IMR-90 (cell line): ENCODE measurements at regions not wholly inside any gene's neighbourhood (a gene's known extent, or its start where the extent isn't known, plus 50 kb on each side); places are given as distances from the start of the nearest gene placed in this dataset.

Source experiments
- ATAC-seq: fragments of 200-7000 bp; cut with Tn5 transposase; 2 replicates; pipeline ENCODE4 v1.9.1; 2020; ENCODE audit warnings: low read depth, mild to moderate bottlenecking, moderate library complexity
- BruUV-seq: library from RNA; stranded (reverse); fragments of 400-500 nt; replicated peaks from 2 replicates; lab custom pipeline; 2021; lab: Mats Ljungman, UMichigan
- CTCF ChIA-PET: fragments of 300-600 bp; formaldehyde crosslinking; extraction: SDS; loops from one replicate; lab custom pipeline; 2021; ENCODE audit warnings: antibody characterized with exemption; lab: Yijun Ruan, JAX
- POLR2A ChIA-PET: fragments of 300-600 bp; sonication (Branson Sonifier 250); formaldehyde crosslinking; loops from one replicate; lab custom pipeline; 2022; ENCODE audit warnings: antibody characterized with exemption; ENCODE audit not compliant: unreplicated experiment; lab: Charles Lee
- DNase-seq: peaks from one replicate; pipeline ENCODE4 v3.0.0; 2013
- H2AFZ ChIP-seq: replicated peaks from 2 replicates; pipeline ENCODE3; 2013; ENCODE audit warnings: low read length, mild to moderate bottlenecking; ENCODE audit not compliant: poor library complexity
- H2AK5ac ChIP-seq: 2 replicates; pipeline ENCODE4 v1.6.1; 2013; ENCODE audit warnings: low read depth, low read length, inconsistent platforms
- H2AK9ac ChIP-seq: replicated peaks from 2 replicates; pipeline ENCODE3; 2013; ENCODE audit warnings: mild to moderate bottlenecking, low read depth, low read length, moderate library complexity; ENCODE audit not compliant: poor library complexity
- H2BK120ac ChIP-seq: 2 replicates; pipeline ENCODE4 v1.6.1; 2013; ENCODE audit warnings: low read depth, low read length, inconsistent platforms
- H2BK15ac ChIP-seq: 3 replicates; pipeline ENCODE4 v1.6.1; 2013; ENCODE audit warnings: low read depth, low read length, inconsistent platforms
- H2BK20ac ChIP-seq: 2 replicates; pipeline ENCODE4 v1.6.1; 2013; ENCODE audit warnings: low read depth, mild to moderate bottlenecking, inconsistent platforms, low read length, moderate library complexity
- H2BK5ac ChIP-seq: 2 replicates; pipeline ENCODE4 v1.6.1; 2013; ENCODE audit warnings: mild to moderate bottlenecking, low read depth, low read length, inconsistent platforms; ENCODE audit not compliant: poor library complexity, severe bottlenecking
- H3K14ac ChIP-seq: replicated peaks from 2 replicates; pipeline ENCODE4 v1.6.1; 2013; ENCODE audit warnings: low read depth, low read length, inconsistent platforms
- H3K18ac ChIP-seq: 2 replicates; pipeline ENCODE4 v1.6.1; 2013; ENCODE audit warnings: low read depth, low read length, control low read depth
- H3K23ac ChIP-seq: 2 replicates; pipeline ENCODE4 v1.6.1; 2013; ENCODE audit warnings: low read depth, low read length, inconsistent platforms
- H3K27ac ChIP-seq: 2 replicates; pipeline ENCODE4 v1.5.1; 2013; ENCODE audit warnings: mild to moderate bottlenecking, control low read depth, low read length; ENCODE audit not compliant: insufficient read depth
- H3K27me3 ChIP-seq: 2 replicates; pipeline ENCODE4 v1.6.1; 2013; ENCODE audit warnings: low read length; ENCODE audit not compliant: control insufficient read depth, insufficient read depth
- H3K36me3 ChIP-seq: 2 replicates; pipeline ENCODE4 v1.6.1; 2013; ENCODE audit warnings: low read length, mixed read lengths; ENCODE audit not compliant: control insufficient read depth, insufficient read depth
- H3K4ac ChIP-seq: 2 replicates; pipeline ENCODE4 v1.6.1; 2013; ENCODE audit warnings: low read depth, low read length, inconsistent platforms
- H3K4me1 ChIP-seq: 2 replicates; pipeline ENCODE4 v1.6.1; 2013; ENCODE audit warnings: low read length, mixed read lengths; ENCODE audit not compliant: control insufficient read depth, insufficient read depth
- H3K4me2 ChIP-seq: 2 replicates; pipeline ENCODE4 v1.6.1; 2013; ENCODE audit warnings: low read depth, mild to moderate bottlenecking, control low read depth, low read length, moderate library complexity
- H3K4me3 ChIP-seq: 2 replicates; pipeline ENCODE4 v1.5.1; 2013; ENCODE audit warnings: low read depth, mild to moderate bottlenecking, control low read depth, low read length, moderate library complexity; ENCODE audit not compliant: insufficient read depth
- H3K56ac ChIP-seq: 2 replicates; pipeline ENCODE4 v1.6.1; 2013; ENCODE audit warnings: low read length, inconsistent platforms; ENCODE audit not compliant: insufficient read depth; ENCODE audit errors: extremely low read depth
- H3K79me1 ChIP-seq, 2 experiments: 2 replicates each; pipeline ENCODE4 v1.6.1; 2013; ENCODE audit warnings: low read length in 2 of 2, inconsistent platforms in 1 of 2, low read depth in 1 of 2
- H3K9ac ChIP-seq: 2 replicates; pipeline ENCODE4 v1.6.1; 2013; ENCODE audit warnings: low read depth, low read length, control low read depth
- H3K9me1 ChIP-seq: 2 replicates; pipeline ENCODE4 v1.6.1; 2013; ENCODE audit warnings: low read length, inconsistent platforms; ENCODE audit not compliant: insufficient read depth
- H3K9me3 ChIP-seq: 2 replicates; pipeline ENCODE4 v1.6.1; 2013; ENCODE audit warnings: low read length; ENCODE audit not compliant: control insufficient read depth, insufficient read depth
- H4K20me1 ChIP-seq: 2 replicates; pipeline ENCODE4 v1.6.1; 2013; ENCODE audit warnings: low read length, inconsistent platforms; ENCODE audit not compliant: insufficient read depth
- H4K5ac ChIP-seq: 2 replicates; pipeline ENCODE4 v1.6.1; 2013; ENCODE audit warnings: mild to moderate bottlenecking, low read depth, low read length, control low read depth
- H4K8ac ChIP-seq, 2 experiments: 2 replicates each; pipeline ENCODE4 v1.6.1; 2013; ENCODE audit warnings: low read depth in 2 of 2, low read length in 2 of 2, control low read depth in 1 of 2, inconsistent platforms in 1 of 2
- H4K91ac ChIP-seq: 2 replicates; pipeline ENCODE4 v1.6.1; 2013; ENCODE audit warnings: low read depth, low read length, inconsistent platforms; ENCODE audit not compliant: insufficient read depth
- BHLHE40 ChIP-seq: fragments of 150-350 bp; IDR thresholded peaks from 2 replicates; pipeline ENCODE4 v1.6.1; 2016; ENCODE audit warnings: mild to moderate bottlenecking, low read depth, low read length
- CEBPB ChIP-seq: IDR thresholded peaks from 2 replicates; pipeline ENCODE4 v1.6.1; 2012; ENCODE audit warnings: low read depth, low read length, improper control_type of control experiment
- CHD1 ChIP-seq: IDR thresholded peaks from 2 replicates; pipeline ENCODE4 v1.6.1; 2012; ENCODE audit warnings: low read depth, low read length, improper control_type of control experiment
- FOS ChIP-seq: fragments of 150-350 bp; IDR thresholded peaks from 2 replicates; pipeline ENCODE4 v1.6.1; 2016; ENCODE audit warnings: low read depth, low read length
- MAFK ChIP-seq: IDR thresholded peaks from 2 replicates; pipeline ENCODE4 v1.6.1; 2012; ENCODE audit warnings: low read depth, low read length, improper control_type of control experiment
- MAZ ChIP-seq: IDR thresholded peaks from 2 replicates; pipeline ENCODE4 v1.6.1; 2012; ENCODE audit warnings: low read depth, mild to moderate bottlenecking, low read length, improper control_type of control experiment, moderate library complexity, borderline replicate concordance
- MXI1 ChIP-seq: IDR thresholded peaks from 2 replicates; pipeline ENCODE4 v1.6.1; 2012; ENCODE audit warnings: low read depth, mild to moderate bottlenecking, low read length, moderate library complexity, borderline replicate concordance
- NFE2L2 ChIP-seq: fragments of 150-350 bp; IDR thresholded peaks from 2 replicates; pipeline ENCODE4 v1.6.1; 2016; ENCODE audit warnings: low read depth, mild to moderate bottlenecking, low read length
- POLR2A ChIP-seq: IDR thresholded peaks from 2 replicates; pipeline ENCODE4 v1.6.1; 2012; ENCODE audit warnings: mild to moderate bottlenecking, low read depth, low read length
- RAD21 ChIP-seq: IDR thresholded peaks from 2 replicates; pipeline ENCODE4 v1.6.1; 2012; ENCODE audit warnings: low read length, improper control_type of control experiment
- RCOR1 ChIP-seq: IDR thresholded peaks from 2 replicates; pipeline ENCODE4 v1.6.1; 2012; ENCODE audit warnings: mild to moderate bottlenecking, low read length, improper control_type of control experiment; ENCODE audit not compliant: insufficient replicate concordance
- RFX5 ChIP-seq: IDR thresholded peaks from 2 replicates; pipeline ENCODE4 v1.8.0; 2012; ENCODE audit warnings: low read depth, mild to moderate bottlenecking, low read length, moderate library complexity
- SMC3 ChIP-seq: fragments of 150-350 bp; IDR thresholded peaks from 2 replicates; pipeline ENCODE4 v1.6.1; 2016; ENCODE audit warnings: low read depth, mild to moderate bottlenecking, antibody characterized with exemption, low read length, moderate library complexity
- WGBS, 2 experiments: methylation state at CpG; one replicate each; pipeline versions ENCODE4 v1.1.5 to v1.1.7; 2013; ENCODE audit warnings: missing lambda C conversion rate in 2 of 2; ENCODE audit not compliant: insufficient read length in 1 of 2; ENCODE audit errors: extremely low coverage in 2 of 2; 5-methylcytosine and 5-hydroxymethylcytosine counted together
- dilution Hi-C: fragments of 300-500 bp; cut with HindIII; formaldehyde crosslinking; loops from one replicate; pipeline ENCODE4 v1.14.3; 2018; ENCODE audit warnings: low sequenced_read_pairs; ENCODE audit not compliant: unreplicated experiment
- in situ Hi-C: fragments of 300-500 bp; cut with MboI; formaldehyde crosslinking; loops from 3 replicates; pipeline ENCODE4 v1.14.3; 2019; ENCODE audit warnings: low sequenced_read_pairs, inconsistent platforms, mixed read lengths
- intact Hi-C: fragments of 100-400 bp; cut with micrococcal nuclease; formaldehyde crosslinking; loops from 2 replicates; pipeline ENCODE4 v1.10.0; 2022
- TF ChIP-seq, protein P1 (sequence below): fragments of 150-350 bp; IDR thresholded peaks from 2 replicates; pipeline ENCODE4 v1.6.1; 2017; ENCODE audit warnings: mild to moderate bottlenecking, antibody characterized with exemption, low read length, low read depth
- TF ChIP-seq, protein P2 (sequence below): conservative IDR thresholded peaks from 2 replicates; pipeline ENCODE4 v1.5.1; 2012; ENCODE audit warnings: mild to moderate bottlenecking, low read depth, low read length, improper control_type of control experiment
- TF ChIP-seq, protein P3 (sequence below): fragments of 150-350 bp; IDR thresholded peaks from 2 replicates; pipeline ENCODE4 v1.6.1; 2016; ENCODE audit warnings: low read depth, mild to moderate bottlenecking, low read length, moderate library complexity, borderline replicate concordance

DNA sequence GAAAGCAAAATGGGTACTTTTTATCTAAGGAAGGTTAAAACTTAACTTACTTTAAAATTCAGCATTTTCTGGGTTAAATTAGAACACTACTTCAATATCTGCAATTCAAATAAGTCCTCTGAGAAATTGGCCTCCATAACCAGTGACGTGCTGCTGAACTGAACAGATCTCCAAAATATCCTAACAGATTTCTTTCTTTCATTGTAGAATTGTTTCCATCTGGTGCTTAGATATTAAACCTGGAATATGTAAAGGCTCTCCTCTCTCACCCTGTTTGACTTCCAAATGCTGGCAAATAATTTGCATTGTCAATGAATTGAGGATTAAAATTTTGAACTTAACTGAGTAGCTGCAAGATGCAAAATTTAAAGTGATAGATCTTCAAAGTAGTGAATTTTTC, 316.9 kb upstream of the CXADR start:
- no peak overlapping the region for H3K27ac ChIP-seq

More for the DNA sequence above, 316.9 kb upstream of the CXADR start:
- DNase-seq (no peak), ATAC-seq (no peak)
- no peaks in the 10 kb centered on the region for H4K20me1 ChIP-seq
- no peak overlapping the region for H4K8ac ChIP-seq
- no CpG with 5 or more reads among the region's 1 CpG for WGBS, 2 experiments
- no peaks in the 10 kb centered on the region for H3K27me3 ChIP-seq
- no peak overlapping the region for H2AK5ac ChIP-seq
- TF ChIP-seq RFX5 (no peak), CHD1 (no peak), NFE2L2 (no peak), SMC3 (no peak), POLR2A (no peak), MXI1 (no peak), BHLHE40 (no peak), FOS (no peak), MAFK (no peak), CEBPB (no peak), MAZ (no peak), RAD21 (no peak), RCOR1 (no peak)
- TF ChIP-seq, protein P1, sequence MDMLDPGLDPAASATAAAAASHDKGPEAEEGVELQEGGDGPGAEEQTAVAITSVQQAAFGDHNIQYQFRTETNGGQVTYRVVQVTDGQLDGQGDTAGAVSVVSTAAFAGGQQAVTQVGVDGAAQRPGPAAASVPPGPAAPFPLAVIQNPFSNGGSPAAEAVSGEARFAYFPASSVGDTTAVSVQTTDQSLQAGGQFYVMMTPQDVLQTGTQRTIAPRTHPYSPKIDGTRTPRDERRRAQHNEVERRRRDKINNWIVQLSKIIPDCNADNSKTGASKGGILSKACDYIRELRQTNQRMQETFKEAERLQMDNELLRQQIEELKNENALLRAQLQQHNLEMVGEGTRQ, result no peak
- TF ChIP-seq, protein P2, sequence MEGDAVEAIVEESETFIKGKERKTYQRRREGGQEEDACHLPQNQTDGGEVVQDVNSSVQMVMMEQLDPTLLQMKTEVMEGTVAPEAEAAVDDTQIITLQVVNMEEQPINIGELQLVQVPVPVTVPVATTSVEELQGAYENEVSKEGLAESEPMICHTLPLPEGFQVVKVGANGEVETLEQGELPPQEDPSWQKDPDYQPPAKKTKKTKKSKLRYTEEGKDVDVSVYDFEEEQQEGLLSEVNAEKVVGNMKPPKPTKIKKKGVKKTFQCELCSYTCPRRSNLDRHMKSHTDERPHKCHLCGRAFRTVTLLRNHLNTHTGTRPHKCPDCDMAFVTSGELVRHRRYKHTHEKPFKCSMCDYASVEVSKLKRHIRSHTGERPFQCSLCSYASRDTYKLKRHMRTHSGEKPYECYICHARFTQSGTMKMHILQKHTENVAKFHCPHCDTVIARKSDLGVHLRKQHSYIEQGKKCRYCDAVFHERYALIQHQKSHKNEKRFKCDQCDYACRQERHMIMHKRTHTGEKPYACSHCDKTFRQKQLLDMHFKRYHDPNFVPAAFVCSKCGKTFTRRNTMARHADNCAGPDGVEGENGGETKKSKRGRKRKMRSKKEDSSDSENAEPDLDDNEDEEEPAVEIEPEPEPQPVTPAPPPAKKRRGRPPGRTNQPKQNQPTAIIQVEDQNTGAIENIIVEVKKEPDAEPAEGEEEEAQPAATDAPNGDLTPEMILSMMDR, result no peak
- TF ChIP-seq, protein P3, sequence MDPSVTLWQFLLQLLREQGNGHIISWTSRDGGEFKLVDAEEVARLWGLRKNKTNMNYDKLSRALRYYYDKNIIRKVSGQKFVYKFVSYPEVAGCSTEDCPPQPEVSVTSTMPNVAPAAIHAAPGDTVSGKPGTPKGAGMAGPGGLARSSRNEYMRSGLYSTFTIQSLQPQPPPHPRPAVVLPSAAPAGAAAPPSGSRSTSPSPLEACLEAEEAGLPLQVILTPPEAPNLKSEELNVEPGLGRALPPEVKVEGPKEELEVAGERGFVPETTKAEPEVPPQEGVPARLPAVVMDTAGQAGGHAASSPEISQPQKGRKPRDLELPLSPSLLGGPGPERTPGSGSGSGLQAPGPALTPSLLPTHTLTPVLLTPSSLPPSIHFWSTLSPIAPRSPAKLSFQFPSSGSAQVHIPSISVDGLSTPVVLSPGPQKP, result no peak
- H3K56ac ChIP-seq, result no peak overlapping the region
- no peak overlapping the region for H2BK5ac ChIP-seq
- H4K5ac ChIP-seq, result no peak overlapping the region
- H2BK120ac ChIP-seq, result no peak overlapping the region
- H2BK20ac ChIP-seq, result no peak overlapping the region
- no TSS peak for BruUV-seq
- H2AK9ac ChIP-seq, result no peak overlapping the region
- H3K4me2 ChIP-seq, result no peak overlapping the region
- in situ Hi-C loops, result no loop called here
- dilution Hi-C loops, result no loop called here
- no peak overlapping the region for H3K9ac ChIP-seq
- H3K9me1 ChIP-seq, result no peaks in the 10 kb centered on the region
- intact Hi-C loops, result no loop called here
- POLR2A ChIA-PET, result no interaction called here
- CTCF ChIA-PET, result no interaction called here
- H3K79me1 ChIP-seq, result no peaks in the 10 kb centered on the region
- H3K4me1 ChIP-seq, result no peaks in the 10 kb centered on the region
- H3K18ac ChIP-seq, result no peak overlapping the region
- H3K4me3 ChIP-seq, result no peak overlapping the region
- H3K36me3 ChIP-seq, result no peaks in the 10 kb centered on the region
- H2BK15ac ChIP-seq, result no peak overlapping the region
- no peak overlapping the region for H3K4ac ChIP-seq
- no peak overlapping the region for H2AFZ ChIP-seq
- peaks cover 5% of the 10 kb centered on the region for H3K9me3 ChIP-seq
- H4K91ac ChIP-seq, result no peak overlapping the region
- no peak overlapping the region for H3K14ac ChIP-seq
- H3K23ac ChIP-seq, result no peak overlapping the region
